ENCODE measurements at regions not wholly inside any gene's neighbourhood (a gene's known extent, or its start where the extent isn't known, plus 50 kb on each side); places are given as distances from the start of the nearest gene placed in this dataset.
"Not testable (repeated sequence)": the region's sequence is repeated elsewhere in the genome, so short reads cannot be mapped to it uniquely, and the experiment has no call there.

- no peak for TF ChIP-seq CTCF (conservative IDR thresholded peaks at IDR 0.05; ENCODE audit: low read depth, low read length)
- DNase-seq (ENCODE audit: low read depth) = no peak
Measured at GRCh38 chr18:8908792-8909510, 193.5 kb upstream of the NDUFV2 start.

GRCh38 chr18:8910186-8910822, 192.2 kb upstream of the NDUFV2 start:
- H3K4me3 ChIP-seq (ENCODE audit: low read depth, low read length) = no peak overlapping the region
- no peak for TF ChIP-seq CTCF (conservative IDR thresholded peaks at IDR 0.05; ENCODE audit: low read depth, low read length)
- DNase-seq (ENCODE audit: low read depth) = no peak

More at GRCh38 chr18:8908792-8909510, 193.5 kb upstream of the NDUFV2 start:
- H3K4me3 ChIP-seq (ENCODE audit: low read depth, low read length) = no peak overlapping the region

GRCh38 chr18:8910843-8911242, 191.7 kb upstream of the NDUFV2 start:
- TF ChIP-seq CTCF (conservative IDR thresholded peaks at IDR 0.05; ENCODE audit: low read depth, low read length) = no peak
- DNase-seq (ENCODE audit: low read depth) = no peak
- H3K4me3 ChIP-seq (ENCODE audit: low read depth, low read length) = no peak overlapping the region

GRCh38 chr18:8911408-8912340, 190.8 kb upstream of the NDUFV2 start:
- DNase-seq (ENCODE audit: low read depth) = no peak
- no peak overlapping the region for H3K4me3 ChIP-seq (ENCODE audit: low read depth, low read length)
- TF ChIP-seq CTCF (conservative IDR thresholded peaks at IDR 0.05; ENCODE audit: low read depth, low read length) = no peak

GRCh38 chr18:8912348-8913326, 189.9 kb upstream of the NDUFV2 start:
- no peak for DNase-seq (ENCODE audit: low read depth)
- H3K4me3 ChIP-seq (ENCODE audit: low read depth, low read length) = no peak overlapping the region
- no peak for TF ChIP-seq CTCF (conservative IDR thresholded peaks at IDR 0.05; ENCODE audit: low read depth, low read length)

- DNase-seq (ENCODE audit: low read depth) = not testable (repeated sequence)
Measured at GRCh38 chr18:8913606-8914403, 188.7 kb upstream of the NDUFV2 start.

GRCh38 chr18:8914404-8915264, 187.9 kb upstream of the NDUFV2 start:
- not testable (repeated sequence) for DNase-seq (ENCODE audit: low read depth); H3K4me3 ChIP-seq (ENCODE audit: low read depth, low read length)

More at GRCh38 chr18:8913606-8914403, 188.7 kb upstream of the NDUFV2 start:
- not testable (repeated sequence) for H3K4me3 ChIP-seq (ENCODE audit: low read depth, low read length)

Measured in choroid plexus epithelial cell (primary cell).